Ishikawa (cell line): ENCODE measurements at regions not wholly inside any gene's neighbourhood (a gene's known extent, or its start where the extent isn't known, plus 50 kb on each side); places are given as distances from the start of the nearest gene placed in this dataset.

ENCODE experiments used
- CEBPB ChIP-seq: IDR thresholded peaks from 2 replicates; pipeline ENCODE4 v1.6.1; 2012
- CREB1 ChIP-seq: IDR thresholded peaks from 2 replicates; pipeline ENCODE4 v1.6.1; 2012; ENCODE audit warnings: low read depth
- EGR1 ChIP-seq: IDR thresholded peaks from 2 replicates; pipeline ENCODE4 v1.6.1; 2012
- EP300 ChIP-seq: IDR thresholded peaks from 2 replicates; pipeline ENCODE4 v1.6.1; 2012; ENCODE audit warnings: borderline replicate concordance
- FOXM1 ChIP-seq: IDR thresholded peaks from 2 replicates; pipeline ENCODE4 v1.6.1; 2012; ENCODE audit warnings: low read depth, borderline replicate concordance
- MAX ChIP-seq: IDR thresholded peaks from 2 replicates; pipeline ENCODE4 v1.6.1; 2012
- NFIC ChIP-seq: IDR thresholded peaks from 2 replicates; pipeline ENCODE4 v1.6.1; 2012
- RAD21 ChIP-seq: IDR thresholded peaks from 2 replicates; pipeline ENCODE4 v1.6.1; 2012; ENCODE audit warnings: low read depth
- REST ChIP-seq: IDR thresholded peaks from 2 replicates; pipeline ENCODE4 v1.6.1; 2012; ENCODE audit warnings: low read depth, mild to moderate bottlenecking
- TAF1 ChIP-seq: IDR thresholded peaks from 2 replicates; pipeline ENCODE4 v1.6.1; 2012; ENCODE audit warnings: low read depth, mild to moderate bottlenecking
- TCF12 ChIP-seq: IDR thresholded peaks from 2 replicates; pipeline ENCODE4 v1.6.1; 2012; ENCODE audit warnings: low read depth
- TEAD4 ChIP-seq: IDR thresholded peaks from 2 replicates; pipeline ENCODE4 v1.6.1; 2012
- USF1 ChIP-seq: IDR thresholded peaks from 2 replicates; pipeline ENCODE4 v1.6.1; 2012
- YY1 ChIP-seq: IDR thresholded peaks from 2 replicates; pipeline ENCODE4 v1.6.1; 2012; ENCODE audit warnings: low read depth
- ZBTB7A ChIP-seq: IDR thresholded peaks from 2 replicates; pipeline ENCODE4 v1.6.1; 2012; ENCODE audit warnings: low read depth

- TF ChIP-seq MAX, result no peak
- TF ChIP-seq TEAD4, result no peak
- TF ChIP-seq NFIC, result no peak
- no peak for TF ChIP-seq EGR1
- TF ChIP-seq ZBTB7A, result no peak
- TF ChIP-seq CEBPB, result no peak
These were observed 385.9 kb upstream of the CLINT1 start for GRCh38 chr5:158244882-158245281.

- no peak for TF ChIP-seq FOXM1
- TF ChIP-seq TCF12, result no peak
- TF ChIP-seq USF1, result no peak
- TF ChIP-seq YY1, result no peak
- TF ChIP-seq RAD21, result no peak
- no peak for TF ChIP-seq TAF1
- no peak for TF ChIP-seq NFIC
- no peak for TF ChIP-seq CREB1
- no peak for TF ChIP-seq TEAD4
- TF ChIP-seq CEBPB, result no peak
- no peak for TF ChIP-seq REST
- no peak for TF ChIP-seq MAX
- TF ChIP-seq EP300, result no peak
- TF ChIP-seq ZBTB7A, result no peak
- no peak for TF ChIP-seq EGR1
These were observed 377.8 kb upstream of the CLINT1 start for GRCh38 chr5:158236511-158237335.

GRCh38 chr5:158235159-158235547 lies 376.2 kb upstream of the CLINT1 start:
- no peak for TF ChIP-seq MAX
- TF ChIP-seq TAF1, result no peak
- TF ChIP-seq TEAD4, result no peak
- TF ChIP-seq ZBTB7A, result no peak
- TF ChIP-seq YY1, result no peak
- TF ChIP-seq RAD21, result no peak
- no peak for TF ChIP-seq EGR1
- TF ChIP-seq REST, result no peak
- TF ChIP-seq FOXM1, result no peak
- no peak for TF ChIP-seq TCF12
- no peak for TF ChIP-seq CREB1
- TF ChIP-seq USF1, result no peak
- no peak for TF ChIP-seq NFIC
- no peak for TF ChIP-seq CEBPB

- TF ChIP-seq USF1 (no peak), TAF1 (no peak), TEAD4 (no peak)
These were observed 375.6 kb upstream of the CLINT1 start for GRCh38 chr5:158234323-158235158.

- TF ChIP-seq TAF1 (no peak), USF1 (no peak), EP300 (no peak), CEBPB (no peak), TCF12 (no peak), REST (no peak), FOXM1 (no peak), RAD21 (no peak), MAX (no peak), CREB1 (no peak), NFIC (no peak), YY1 (no peak), ZBTB7A (no peak), EGR1 (no peak), TEAD4 (no peak)
These were observed 374.9 kb upstream of the CLINT1 start for GRCh38 chr5:158233735-158234322.
